Ascending aorta (tissue), 2 donors: ENCODE measurements at regions not wholly inside any gene's neighbourhood (a gene's known extent, or its start where the extent isn't known, plus 50 kb on each side); places are given as distances from the start of the nearest gene placed in this dataset.

Experiments
- DNase-seq, 2 donors: peaks; one replicate each; pipeline ENCODE4 v3.0.0-alpha.2; 2019; ENCODE audit warnings: low spot score in 2 of 2
- H3K27ac ChIP-seq, 2 donors: fragments of 200-600 bp; sonication (generic); one replicate each; pipeline ENCODE4 v1.5.1; 2016 to 2017; ENCODE audit warnings: mild to moderate bottlenecking in 1 of 2
- H3K27me3 ChIP-seq: fragments of 200-600 bp; sonication (generic); one replicate; pipeline ENCODE4 v1.5.1; 2017
- H3K36me3 ChIP-seq, 2 donors: fragments of 200-600 bp; sonication (generic); one replicate each; pipeline ENCODE4 v1.5.1; 2016
- H3K4me1 ChIP-seq, 2 donors: fragments of 200-600 bp; sonication (generic); one replicate each; pipeline ENCODE4 v1.5.1; 2016 to 2017; ENCODE audit warnings: mild to moderate bottlenecking in 1 of 2
- H3K4me3 ChIP-seq, 2 donors: fragments of 200-600 bp; sonication (generic); one replicate each; pipeline ENCODE4 v1.5.1; 2016 to 2017; ENCODE audit warnings: mild to moderate bottlenecking in 1 of 2
- H3K9me3 ChIP-seq, 2 donors: fragments of 200-600 bp; sonication (generic); one replicate each; pipeline ENCODE4 v1.5.1; 2016
- CTCF ChIP-seq, 3 experiments: fragments of 200-600 bp in 2 of 3; fragments of 450-650 bp in 1 of 3; sonication (generic) in 2 of 3; IDR thresholded peaks; one replicate each; pipeline ENCODE4 v1.5.1; 2016 to 2019; ENCODE audit warnings: antibody characterized with exemption in 3 of 3, mild to moderate bottlenecking in 1 of 3, moderate library complexity in 1 of 3
- intact Hi-C: fragments of 100-400 bp; cut with DNase I; formaldehyde crosslinking; loops from one replicate; pipeline ENCODE4 v1.15.1; 2023

GRCh38 chr3:43857361-43858293 lies 166.9 kb downstream of the ABHD5 start:
- H3K36me3 ChIP-seq, result no peaks in the 10 kb centered on the region
- intact Hi-C loops, result loop anchor here (5.0 to 10.0 kb wide), 3 partner anchors 140 to 340 kb away; no protein-coding TSS in a partner anchor
- peak in 1 of 2 donors; percentile 44 for DNase-seq
- no peak overlapping the region for H3K4me3 ChIP-seq
- no peaks in the 10 kb centered on the region for H3K27me3 ChIP-seq
- H3K9me3 ChIP-seq, result no peaks in the 10 kb centered on the region
- H3K4me1 ChIP-seq, result peaks cover 0 to 6% of the 10 kb centered on the region in 2 donors
- no peak overlapping the region for H3K27ac ChIP-seq
- TF ChIP-seq CTCF (IDR thresholded peaks at IDR 0.05), result no peak

GRCh38 chr3:43858294-43858701 lies 167.6 kb downstream of the ABHD5 start:
- H3K27ac ChIP-seq, result no peak overlapping the region
- H3K36me3 ChIP-seq, result no peaks in the 10 kb centered on the region
- no peak overlapping the region for H3K4me3 ChIP-seq
- H3K9me3 ChIP-seq, result no peaks in the 10 kb centered on the region
- H3K4me1 ChIP-seq, result peaks cover 0 to 6% of the 10 kb centered on the region in 2 donors
- intact Hi-C loops, result loop anchor here (5.0 to 10.0 kb wide), 3 partner anchors 139 to 339 kb away; no protein-coding TSS in a partner anchor
- no peak for TF ChIP-seq CTCF (IDR thresholded peaks at IDR 0.05)
- no peaks in the 10 kb centered on the region for H3K27me3 ChIP-seq
- DNase-seq, result peak in 1 of 2 donors; percentile 37

GRCh38 chr3:43859766-43860165 lies 169.0 kb downstream of the ABHD5 start:
- Histone ChIP-seq H3K9me3 (no peaks in the 10 kb centered on the region), H3K4me3 (no peak overlapping the region), H3K4me1 (no peaks in the 10 kb centered on the region), H3K27me3 (no peaks in the 10 kb centered on the region), H3K36me3 (no peaks in the 10 kb centered on the region), H3K27ac (no peak overlapping the region)
- no peak for TF ChIP-seq CTCF (IDR thresholded peaks at IDR 0.05)
- intact Hi-C loops, result loop anchor here (5.0 to 10.0 kb wide), 4 partner anchors 138 to 338 kb away; no protein-coding TSS in a partner anchor
- peak in 1 of 2 donors; percentile 27 for DNase-seq

GRCh38 chr3:43861635-43862034 lies 170.9 kb downstream of the ABHD5 start:
- DNase-seq, result peak in 1 of 2 donors; percentile 24
- H3K4me1 ChIP-seq, result no peaks in the 10 kb centered on the region
- intact Hi-C loops, result loop anchor here (10.0 kb wide), 1 partner anchor 203 kb away; no protein-coding TSS in a partner anchor
- TF ChIP-seq CTCF (IDR thresholded peaks at IDR 0.05), result no peak
- no peaks in the 10 kb centered on the region for H3K36me3 ChIP-seq
- no peak overlapping the region for H3K27ac ChIP-seq
- H3K4me3 ChIP-seq, result no peak overlapping the region
- H3K9me3 ChIP-seq, result no peaks in the 10 kb centered on the region
- H3K27me3 ChIP-seq, result no peaks in the 10 kb centered on the region

GRCh38 chr3:43862470-43862869 lies 171.7 kb downstream of the ABHD5 start:
- Histone ChIP-seq H3K4me1 (peaks cover 0 to 2% of the 10 kb centered on the region in 2 donors), H3K9me3 (no peaks in the 10 kb centered on the region), H3K27me3 (no peaks in the 10 kb centered on the region), H3K4me3 (no peak overlapping the region), H3K27ac (no peak overlapping the region), H3K36me3 (no peaks in the 10 kb centered on the region)
- no peak for TF ChIP-seq CTCF (IDR thresholded peaks at IDR 0.05)
- intact Hi-C loops, result loop anchor here (10.0 kb wide), 1 partner anchor 202 kb away; no protein-coding TSS in a partner anchor
- peak in 1 of 2 donors; percentile 49 for DNase-seq
